ENCODE measurements at regions not wholly inside any gene's neighbourhood (a gene's known extent, or its start where the extent isn't known, plus 50 kb on each side); places are given as distances from the start of the nearest gene placed in this dataset.

DNA sequence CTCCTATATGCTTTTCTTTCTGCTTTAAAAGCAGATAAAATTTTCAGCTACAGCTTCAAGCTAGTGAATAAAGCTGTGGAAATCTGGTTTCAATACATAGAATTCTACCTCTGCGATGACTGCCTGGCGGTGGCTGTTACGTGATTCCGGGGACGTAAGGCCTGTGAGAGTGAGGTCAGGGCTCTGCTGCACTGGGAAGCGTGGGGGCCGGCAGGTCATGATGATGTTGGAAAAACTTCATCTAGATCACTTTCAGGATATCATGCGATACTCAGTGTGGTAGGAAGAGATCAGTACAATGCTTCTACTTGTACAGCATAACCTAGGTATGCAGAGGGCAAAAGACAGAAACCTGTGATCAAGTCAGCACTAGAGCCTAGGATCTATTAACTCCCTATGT lies 546.8 kb upstream of the B3GAT1 start:
- DNase-seq = no peak
- intact Hi-C loops (cut with micrococcal nuclease; ENCODE audit: unreplicated experiment) = no loop called here
- Histone ChIP-seq H3K27ac (no peak overlapping the region), H3K36me3 (ENCODE audit: low read depth) (no peaks in the 10 kb centered on the region), H3K27me3 (ENCODE audit: insufficient read depth, low read depth) (peaks cover 42% of the 10 kb centered on the region), H3K79me2 (ENCODE audit: low read depth) (no peaks in the 10 kb centered on the region), H4K20me1 (ENCODE audit: insufficient read depth) (no peaks in the 10 kb centered on the region), H3K4me3 (no peak overlapping the region), H3K9me3 (ENCODE audit: insufficient read depth, low read depth) (no peaks in the 10 kb centered on the region), H3K9me2 (ENCODE audit: insufficient read depth) (no peaks in the 10 kb centered on the region), H3F3A (ENCODE audit: insufficient read depth, low read depth) (no peaks in the 10 kb centered on the region), H2AFZ (no peak overlapping the region), H3K4me2 (no peak overlapping the region), H3K4me1 (replicated peaks; ENCODE audit: insufficient read depth) (no peaks in the 10 kb centered on the region)
- POLR2A ChIA-PET (ENCODE audit: unreplicated experiment) = no interaction called here
- BruUV-seq (replicated peaks) = no TSS peak
- no peak for TF ChIP-seq EZH2 (IDR thresholded peaks at IDR 0.05; ENCODE audit: low read depth)
- TF ChIP-seq, protein P1, sequence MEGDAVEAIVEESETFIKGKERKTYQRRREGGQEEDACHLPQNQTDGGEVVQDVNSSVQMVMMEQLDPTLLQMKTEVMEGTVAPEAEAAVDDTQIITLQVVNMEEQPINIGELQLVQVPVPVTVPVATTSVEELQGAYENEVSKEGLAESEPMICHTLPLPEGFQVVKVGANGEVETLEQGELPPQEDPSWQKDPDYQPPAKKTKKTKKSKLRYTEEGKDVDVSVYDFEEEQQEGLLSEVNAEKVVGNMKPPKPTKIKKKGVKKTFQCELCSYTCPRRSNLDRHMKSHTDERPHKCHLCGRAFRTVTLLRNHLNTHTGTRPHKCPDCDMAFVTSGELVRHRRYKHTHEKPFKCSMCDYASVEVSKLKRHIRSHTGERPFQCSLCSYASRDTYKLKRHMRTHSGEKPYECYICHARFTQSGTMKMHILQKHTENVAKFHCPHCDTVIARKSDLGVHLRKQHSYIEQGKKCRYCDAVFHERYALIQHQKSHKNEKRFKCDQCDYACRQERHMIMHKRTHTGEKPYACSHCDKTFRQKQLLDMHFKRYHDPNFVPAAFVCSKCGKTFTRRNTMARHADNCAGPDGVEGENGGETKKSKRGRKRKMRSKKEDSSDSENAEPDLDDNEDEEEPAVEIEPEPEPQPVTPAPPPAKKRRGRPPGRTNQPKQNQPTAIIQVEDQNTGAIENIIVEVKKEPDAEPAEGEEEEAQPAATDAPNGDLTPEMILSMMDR (conservative IDR thresholded peaks at IDR 0.05) = no peak
- CTCF ChIA-PET = no interaction called here

DNA sequence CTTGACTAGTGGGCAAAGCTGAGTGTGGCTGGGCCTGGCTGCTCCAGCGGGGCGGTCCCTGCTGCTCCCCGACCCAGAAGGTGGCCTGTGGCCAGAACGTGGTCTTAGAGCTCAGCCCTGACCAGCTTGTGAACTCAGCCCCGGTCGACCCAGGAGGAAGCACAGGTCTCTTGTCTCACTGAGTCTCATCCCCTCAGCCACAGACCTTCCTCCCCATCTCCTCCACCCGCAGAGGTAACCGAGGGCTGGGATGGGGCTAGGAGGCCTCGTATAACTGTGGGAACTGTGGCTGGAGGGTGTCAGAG lies 546.2 kb upstream of the B3GAT1 start:
- no peak overlapping the region for H3K27ac ChIP-seq

DNA sequence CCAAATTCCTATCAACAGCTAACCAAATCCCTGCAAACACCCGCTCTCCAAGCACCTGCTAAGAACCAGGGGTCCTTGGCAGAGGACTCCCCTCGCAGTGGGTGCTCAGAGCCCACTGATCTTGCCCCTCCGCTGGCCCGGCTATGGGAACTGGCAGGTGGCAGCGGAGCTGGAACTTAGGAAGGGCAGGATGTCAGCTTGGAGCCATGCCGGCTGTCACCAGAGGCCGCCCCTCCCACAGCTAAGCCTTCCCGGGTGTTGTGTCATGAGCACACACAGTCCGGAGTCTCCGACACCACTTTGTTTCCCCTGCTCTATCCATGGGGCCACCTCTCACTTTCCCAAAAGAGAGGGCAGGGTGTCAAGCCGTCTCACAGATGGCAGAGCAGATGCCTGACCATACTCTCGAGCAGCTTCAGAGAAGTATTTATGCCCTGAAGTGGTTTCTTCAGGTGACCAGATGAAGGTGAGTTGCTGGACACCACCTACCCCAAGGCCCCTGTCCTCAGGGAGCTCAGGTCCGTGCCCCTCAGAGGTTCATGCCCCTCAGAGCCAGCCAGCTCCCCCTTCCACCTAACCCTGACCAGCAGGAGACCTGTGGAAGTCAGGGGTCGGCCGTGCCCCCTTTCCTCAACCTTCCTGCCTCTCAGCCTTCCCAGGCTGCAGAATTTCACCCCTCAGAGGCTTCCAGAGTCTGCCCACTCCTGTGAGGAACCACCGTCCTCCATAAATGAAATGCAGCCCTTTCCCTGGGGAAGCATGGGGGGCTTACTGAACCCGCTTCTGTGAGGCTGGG lies 545.7 kb upstream of the B3GAT1 start:
- POLR2A ChIA-PET (ENCODE audit: unreplicated experiment) = no interaction called here
- Histone ChIP-seq H3K4me3 (no peak overlapping the region), H3K4me2 (no peak overlapping the region), H3K9me2 (ENCODE audit: insufficient read depth) (no peaks in the 10 kb centered on the region), H3K27me3 (ENCODE audit: insufficient read depth, low read depth) (peaks cover 42% of the 10 kb centered on the region), H4K20me1 (ENCODE audit: insufficient read depth) (no peaks in the 10 kb centered on the region), H3K79me2 (ENCODE audit: low read depth) (no peaks in the 10 kb centered on the region), H3F3A (ENCODE audit: insufficient read depth, low read depth) (no peaks in the 10 kb centered on the region), H3K4me1 (replicated peaks; ENCODE audit: insufficient read depth) (no peaks in the 10 kb centered on the region), H3K36me3 (ENCODE audit: low read depth) (no peaks in the 10 kb centered on the region), H2AFZ (no peak overlapping the region), H3K27ac (no peak overlapping the region), H3K9me3 (ENCODE audit: insufficient read depth, low read depth) (no peaks in the 10 kb centered on the region)
- intact Hi-C loops (cut with micrococcal nuclease; ENCODE audit: unreplicated experiment) = no loop called here
- BruUV-seq (replicated peaks) = no TSS peak
- no peak for DNase-seq
- CTCF ChIA-PET = no interaction called here
- TF ChIP-seq, protein P1 (conservative IDR thresholded peaks at IDR 0.05) = no peak
- no peak for TF ChIP-seq EZH2 (IDR thresholded peaks at IDR 0.05; ENCODE audit: low read depth)

More for the DNA sequence above, 546.2 kb upstream of the B3GAT1 start:
- H3K4me2 ChIP-seq = no peak overlapping the region
- DNase-seq = no peak
- H3K4me3 ChIP-seq = no peak overlapping the region
- ChIA-PET CTCF (no interaction called here), POLR2A (ENCODE audit: unreplicated experiment) (no interaction called here)
- BruUV-seq (replicated peaks) = no TSS peak
- no peaks in the 10 kb centered on the region for H4K20me1 ChIP-seq (ENCODE audit: insufficient read depth)
- no peak overlapping the region for H2AFZ ChIP-seq
- no peaks in the 10 kb centered on the region for H3K4me1 ChIP-seq (replicated peaks; ENCODE audit: insufficient read depth)
- intact Hi-C loops (cut with micrococcal nuclease; ENCODE audit: unreplicated experiment) = no loop called here
- H3K36me3 ChIP-seq (ENCODE audit: low read depth) = no peaks in the 10 kb centered on the region
- no peaks in the 10 kb centered on the region for H3K9me2 ChIP-seq (ENCODE audit: insufficient read depth)
- H3F3A ChIP-seq (ENCODE audit: insufficient read depth, low read depth) = no peaks in the 10 kb centered on the region
- H3K27me3 ChIP-seq (ENCODE audit: insufficient read depth, low read depth) = peaks cover 42% of the 10 kb centered on the region
- H3K9me3 ChIP-seq (ENCODE audit: insufficient read depth, low read depth) = no peaks in the 10 kb centered on the region
- H3K79me2 ChIP-seq (ENCODE audit: low read depth) = no peaks in the 10 kb centered on the region
- no peak for TF ChIP-seq EZH2 (IDR thresholded peaks at IDR 0.05; ENCODE audit: low read depth)
- TF ChIP-seq, protein P1 (conservative IDR thresholded peaks at IDR 0.05) = no peak
